OCI-LY3 (cell line): ENCODE measurements at regions not wholly inside any gene's neighbourhood (a gene's known extent, or its start where the extent isn't known, plus 50 kb on each side); places are given as distances from the start of the nearest gene placed in this dataset.

Source experiments
- CTCF ChIP-seq: fragments of 200-600, 300-600 bp; sonication (generic); IDR thresholded peaks from 2 replicates; pipeline ENCODE4 v1.5.1; 2014; ENCODE audit warnings: antibody characterized with exemption, low read length, low read depth
- EZH2phosphoT487 ChIP-seq: fragments of 200-600 bp; shearing (Covaris generic); IDR thresholded peaks from 2 replicates; pipeline ENCODE4 v1.6.1; 2018; ENCODE audit warnings: antibody characterized with exemption, mixed run types, low read depth

DNA sequence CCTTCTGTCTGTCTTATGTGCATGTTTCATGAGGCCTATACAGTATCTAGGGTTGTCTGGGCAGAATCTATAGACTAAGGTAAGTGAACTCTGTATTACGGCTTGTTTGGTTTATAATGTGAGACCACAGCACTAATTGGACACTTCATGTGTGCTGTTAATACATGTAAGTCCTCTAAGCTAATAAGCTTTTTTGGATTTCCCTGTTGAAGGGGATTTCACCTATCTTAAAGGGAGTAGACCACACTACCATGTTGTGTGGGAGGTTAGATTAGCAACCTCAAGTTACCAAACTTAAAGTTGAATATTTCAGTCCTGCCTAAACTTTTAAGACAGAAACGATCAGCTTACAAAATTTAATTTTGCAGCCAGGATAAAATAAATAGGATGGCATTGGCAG lies 189.8 kb upstream of the GOLIM4 start:
- no peak for TF ChIP-seq CTCF
- TF ChIP-seq EZH2phosphoT487: no peak
